NCI-H2227 (cell line): ENCODE measurements at regions not wholly inside any gene's neighbourhood (a gene's known extent, or its start where the extent isn't known, plus 50 kb on each side); places are given as distances from the start of the nearest gene placed in this dataset.

Experiments
- DNase-seq: peaks from one replicate; lab custom pipeline; 2025; ENCODE audit not compliant: unreplicated experiment; lab: John Stamatoyannopoulos, UW

DNA sequence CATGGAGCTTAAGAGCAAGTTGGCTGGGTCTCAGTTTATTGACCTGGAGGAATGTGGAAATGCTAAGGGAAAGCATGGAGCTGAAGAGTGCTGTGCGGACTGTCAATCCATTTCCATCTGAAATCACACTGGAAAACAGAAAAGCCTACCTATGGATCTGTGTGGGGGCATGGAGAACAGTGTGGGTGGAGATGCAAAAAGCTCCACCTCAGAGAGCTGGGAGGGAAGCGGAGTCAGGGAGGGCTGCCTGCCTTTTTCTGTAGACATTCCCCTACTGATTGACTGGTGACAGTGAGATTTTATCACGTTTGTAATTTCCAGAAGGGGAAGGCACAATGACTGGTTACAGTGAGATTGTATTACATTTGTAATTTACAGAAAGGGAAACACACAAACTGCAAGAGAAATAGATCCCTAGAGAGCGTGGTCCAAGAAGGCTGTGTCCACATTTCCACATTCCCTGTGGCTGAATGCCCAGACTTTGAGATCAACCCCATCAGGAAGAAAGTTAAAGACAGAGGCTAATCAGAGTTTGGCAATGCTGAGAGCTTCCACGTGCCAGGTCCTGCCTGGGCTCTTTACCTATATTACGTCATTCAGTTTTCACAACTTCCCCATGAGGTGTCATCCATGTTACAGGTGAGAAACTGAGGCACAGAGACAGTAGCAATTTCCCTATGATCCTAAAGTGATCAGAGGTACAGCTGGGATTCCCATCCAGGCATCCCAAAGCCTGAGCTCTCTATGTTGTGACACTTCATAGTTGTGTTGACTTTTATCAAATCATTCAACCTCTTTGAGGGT, 67.7 kb upstream of the NSMCE3 start:
- no peak for DNase-seq

DNA sequence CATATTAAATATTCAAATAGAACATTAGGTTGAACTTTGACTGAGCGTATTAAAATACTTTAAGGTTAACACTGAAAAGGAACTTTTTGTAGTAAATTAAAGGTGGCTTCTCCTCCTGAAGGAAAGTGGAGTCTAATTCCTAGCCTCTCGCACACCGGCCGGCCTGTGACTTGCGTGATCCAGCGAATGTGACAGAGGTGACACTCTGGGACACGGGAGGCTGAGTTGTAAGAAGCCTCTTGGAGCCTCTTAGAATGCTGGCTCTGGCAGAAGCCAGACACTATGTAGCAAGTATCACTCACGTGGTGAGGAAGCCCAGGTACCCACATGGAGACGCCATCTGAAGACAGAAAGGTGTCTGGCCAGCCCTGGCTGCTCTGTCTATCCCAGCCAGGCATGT, 64.9 kb upstream of the NSMCE3 start:
- no peak for DNase-seq

DNA sequence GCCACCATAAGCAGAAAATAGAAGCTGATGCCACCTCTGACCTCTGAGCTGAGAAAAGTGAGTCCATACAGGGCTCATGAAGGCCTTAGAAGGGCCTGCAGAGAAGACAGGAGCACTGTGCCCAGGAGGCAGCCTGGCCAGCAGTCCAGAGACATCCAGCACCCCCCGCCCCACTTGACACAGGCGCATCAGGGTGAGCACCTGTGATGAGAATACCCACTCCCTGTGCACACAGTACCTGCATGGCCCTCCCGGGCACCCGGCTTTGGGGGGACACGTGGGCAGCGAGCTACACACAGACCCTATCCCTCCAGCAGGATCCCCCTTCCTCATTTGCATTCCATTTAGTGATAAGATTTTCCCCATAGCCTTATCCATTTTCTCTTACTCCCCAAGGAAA, 63.6 kb upstream of the NSMCE3 start:
- DNase-seq: no peak

DNA sequence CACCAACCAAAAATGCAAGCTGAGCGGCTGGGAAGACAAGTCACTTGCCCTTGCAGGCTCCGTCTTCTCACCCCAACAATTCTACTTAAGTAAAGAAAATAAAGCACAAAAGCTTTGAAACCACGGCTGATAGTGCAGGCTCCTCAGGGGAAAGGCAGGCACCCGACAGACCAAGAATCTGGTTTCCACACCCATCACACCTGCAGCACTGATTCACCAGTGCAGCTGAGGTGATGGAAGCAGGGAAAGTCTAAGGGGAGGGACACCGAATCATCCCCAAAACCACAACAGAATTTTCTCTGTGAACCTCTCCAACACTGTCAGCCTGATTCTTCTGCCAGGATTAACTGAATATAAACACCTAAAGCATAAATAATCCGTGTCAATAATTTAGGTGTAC, 62.0 kb upstream of the NSMCE3 start:
- no peak for DNase-seq

DNA sequence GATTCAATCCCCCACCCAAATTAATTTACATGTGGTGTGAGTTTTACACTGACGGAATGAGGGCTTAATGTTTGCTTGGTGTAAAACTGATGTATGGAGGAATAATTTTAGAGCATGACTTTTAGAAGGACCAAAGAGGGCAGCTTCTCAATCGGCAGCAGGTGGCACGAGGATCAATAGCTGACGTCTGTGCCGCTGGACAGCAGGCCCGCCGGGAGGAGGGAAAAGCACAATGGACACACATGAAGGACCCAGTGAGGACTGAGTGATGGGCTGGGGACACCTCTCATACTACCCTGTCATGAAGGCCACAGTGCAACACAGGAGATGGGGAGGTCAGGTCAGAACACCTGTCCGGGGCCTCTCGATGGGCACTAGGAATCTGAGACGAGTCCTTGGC, 61.4 kb upstream of the NSMCE3 start:
- DNase-seq: no peak

DNA sequence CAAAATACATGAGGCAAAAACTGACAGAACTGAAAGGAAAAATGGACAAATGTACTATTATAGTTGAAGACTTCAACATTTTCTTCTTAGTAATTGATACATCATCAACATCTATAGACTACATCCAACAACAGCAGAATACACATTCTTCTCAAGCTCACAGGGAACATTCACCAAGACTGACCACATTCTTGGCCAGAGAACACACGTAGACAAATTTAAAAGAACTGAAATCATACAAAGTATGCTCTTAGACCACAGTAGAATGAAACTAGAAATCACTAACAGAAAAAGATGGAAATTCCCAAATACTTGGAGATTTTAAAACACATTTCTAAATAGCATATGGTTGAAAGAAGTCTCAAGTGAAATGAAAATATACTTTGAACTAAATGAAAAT, 55.1 kb upstream of the NSMCE3 start:
- no peak for DNase-seq

DNA sequence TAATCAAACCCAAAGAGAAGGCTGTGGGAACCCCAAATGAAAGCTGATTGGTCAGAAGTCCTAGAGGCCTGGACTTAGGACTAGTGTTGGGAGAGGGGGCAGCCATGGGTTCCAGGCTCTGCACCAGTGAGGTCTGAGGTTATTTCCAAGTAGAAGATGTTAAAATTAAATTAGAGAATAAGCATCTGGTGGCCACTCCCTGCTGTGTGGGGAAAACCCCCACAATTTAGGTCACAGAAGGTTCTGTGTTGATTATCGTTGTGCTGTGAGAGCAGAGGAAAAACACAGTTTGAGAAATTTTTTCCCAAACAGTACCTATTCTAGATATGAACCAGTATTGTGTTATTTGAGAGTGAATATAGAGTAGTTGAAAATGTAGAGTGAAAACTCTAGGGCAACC, 53.9 kb upstream of the NSMCE3 start:
- no peak for DNase-seq

DNA sequence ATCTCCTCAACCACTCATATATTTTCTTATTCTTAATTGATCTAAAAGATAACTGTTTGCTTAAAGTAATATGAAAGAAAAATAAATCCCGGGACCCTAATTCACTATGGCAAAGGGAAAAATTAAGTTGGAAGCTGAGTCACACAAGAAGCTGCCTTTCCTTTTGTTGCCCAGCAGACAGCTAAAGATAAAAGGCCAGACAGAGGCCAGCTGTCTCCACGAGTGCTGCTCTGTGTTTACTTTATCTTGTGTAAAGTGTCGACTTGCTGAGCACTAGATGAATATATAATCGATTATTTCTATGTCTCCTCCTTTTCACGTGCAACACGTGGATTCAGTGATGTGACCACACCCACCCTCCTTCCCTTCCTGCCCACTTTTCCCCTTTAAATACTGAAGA, 52.8 kb upstream of the NSMCE3 start:
- no peak for DNase-seq

DNA sequence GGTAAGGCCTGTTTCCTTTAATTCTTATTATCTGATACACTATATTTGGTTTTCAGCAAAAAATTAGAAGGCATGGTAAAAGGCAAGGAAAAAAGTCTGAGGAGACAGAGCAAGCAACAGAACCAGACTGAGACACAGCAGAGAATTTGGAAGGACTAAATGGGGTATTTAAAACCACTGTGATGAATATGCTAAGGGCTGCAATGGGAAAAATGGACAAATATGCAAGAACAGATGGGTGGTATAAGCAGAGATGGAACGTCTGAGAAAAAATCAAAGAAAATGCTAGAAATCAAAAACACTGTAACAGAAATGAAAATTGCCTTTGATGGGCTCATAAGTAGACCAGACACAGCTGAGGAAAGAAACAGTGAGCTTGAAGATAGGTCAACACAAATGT, 50.8 kb upstream of the NSMCE3 start:
- DNase-seq: no peak

DNA sequence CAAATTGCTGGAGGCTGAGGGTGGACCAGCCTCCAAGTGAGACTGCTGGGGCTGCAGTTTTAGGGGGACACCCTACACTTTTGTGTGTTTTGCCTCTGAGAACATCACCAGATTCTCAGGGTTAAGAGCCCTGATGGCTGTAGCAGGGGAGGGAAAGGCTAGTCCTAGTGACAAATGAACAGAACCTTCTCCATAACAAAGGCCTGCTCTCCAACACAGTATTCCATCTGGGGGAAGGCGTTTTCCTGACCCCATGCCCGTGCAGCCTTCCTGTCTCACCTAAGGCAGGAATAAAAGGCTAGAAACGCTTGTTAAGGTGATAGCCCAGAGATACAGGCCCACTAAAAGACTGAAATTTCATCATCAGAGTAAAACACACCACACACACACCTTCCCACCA, 50.2 kb upstream of the NSMCE3 start:
- no peak for DNase-seq
